Fibroblast of pulmonary artery (primary cell): ENCODE measurements at regions not wholly inside any gene's neighbourhood (a gene's known extent, or its start where the extent isn't known, plus 50 kb on each side); places are given as distances from the start of the nearest gene placed in this dataset.

ENCODE experiments used
- DNase-seq: peaks from one replicate; pipeline ENCODE4 v3.0.0-alpha.2; 2010; ENCODE audit warnings: low read depth
- H3K4me3 ChIP-seq: replicated peaks from 2 replicates; pipeline ENCODE4 v1.5.1; 2011; ENCODE audit warnings: low read depth, mild to moderate bottlenecking, control low read depth, low read length, moderate library complexity
- TF ChIP-seq, protein P1 (sequence below): IDR thresholded peaks from 2 replicates; pipeline ENCODE4 v1.5.1; 2011; ENCODE audit warnings: mild to moderate bottlenecking, control low read depth, low read length, inconsistent platforms; ENCODE audit errors: missing control alignments

DNA sequence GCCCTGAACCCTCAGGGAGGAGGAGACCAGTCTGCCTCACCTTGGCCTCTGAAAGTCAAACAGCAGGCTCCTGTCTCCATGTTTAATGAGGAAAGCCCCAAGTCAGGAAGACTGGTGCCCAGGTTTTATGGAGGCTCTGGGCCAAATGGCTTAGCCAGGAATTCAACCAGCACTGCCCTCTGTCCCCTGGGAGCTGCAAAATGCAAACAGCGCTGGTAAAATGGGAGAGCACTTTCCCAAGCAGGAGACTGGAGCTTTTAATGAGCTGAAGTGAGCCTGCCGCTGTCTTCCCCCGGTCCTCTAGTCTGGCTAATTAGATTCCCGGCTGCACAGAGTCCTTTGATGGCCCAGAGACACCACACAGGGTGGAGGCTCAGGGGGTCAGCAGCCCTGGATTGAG, 276.0 kb upstream of the TRIB2 start:
- DNase-seq: no peak
- TF ChIP-seq, protein P1, sequence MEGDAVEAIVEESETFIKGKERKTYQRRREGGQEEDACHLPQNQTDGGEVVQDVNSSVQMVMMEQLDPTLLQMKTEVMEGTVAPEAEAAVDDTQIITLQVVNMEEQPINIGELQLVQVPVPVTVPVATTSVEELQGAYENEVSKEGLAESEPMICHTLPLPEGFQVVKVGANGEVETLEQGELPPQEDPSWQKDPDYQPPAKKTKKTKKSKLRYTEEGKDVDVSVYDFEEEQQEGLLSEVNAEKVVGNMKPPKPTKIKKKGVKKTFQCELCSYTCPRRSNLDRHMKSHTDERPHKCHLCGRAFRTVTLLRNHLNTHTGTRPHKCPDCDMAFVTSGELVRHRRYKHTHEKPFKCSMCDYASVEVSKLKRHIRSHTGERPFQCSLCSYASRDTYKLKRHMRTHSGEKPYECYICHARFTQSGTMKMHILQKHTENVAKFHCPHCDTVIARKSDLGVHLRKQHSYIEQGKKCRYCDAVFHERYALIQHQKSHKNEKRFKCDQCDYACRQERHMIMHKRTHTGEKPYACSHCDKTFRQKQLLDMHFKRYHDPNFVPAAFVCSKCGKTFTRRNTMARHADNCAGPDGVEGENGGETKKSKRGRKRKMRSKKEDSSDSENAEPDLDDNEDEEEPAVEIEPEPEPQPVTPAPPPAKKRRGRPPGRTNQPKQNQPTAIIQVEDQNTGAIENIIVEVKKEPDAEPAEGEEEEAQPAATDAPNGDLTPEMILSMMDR: no peak
- no peak overlapping the region for H3K4me3 ChIP-seq

DNA sequence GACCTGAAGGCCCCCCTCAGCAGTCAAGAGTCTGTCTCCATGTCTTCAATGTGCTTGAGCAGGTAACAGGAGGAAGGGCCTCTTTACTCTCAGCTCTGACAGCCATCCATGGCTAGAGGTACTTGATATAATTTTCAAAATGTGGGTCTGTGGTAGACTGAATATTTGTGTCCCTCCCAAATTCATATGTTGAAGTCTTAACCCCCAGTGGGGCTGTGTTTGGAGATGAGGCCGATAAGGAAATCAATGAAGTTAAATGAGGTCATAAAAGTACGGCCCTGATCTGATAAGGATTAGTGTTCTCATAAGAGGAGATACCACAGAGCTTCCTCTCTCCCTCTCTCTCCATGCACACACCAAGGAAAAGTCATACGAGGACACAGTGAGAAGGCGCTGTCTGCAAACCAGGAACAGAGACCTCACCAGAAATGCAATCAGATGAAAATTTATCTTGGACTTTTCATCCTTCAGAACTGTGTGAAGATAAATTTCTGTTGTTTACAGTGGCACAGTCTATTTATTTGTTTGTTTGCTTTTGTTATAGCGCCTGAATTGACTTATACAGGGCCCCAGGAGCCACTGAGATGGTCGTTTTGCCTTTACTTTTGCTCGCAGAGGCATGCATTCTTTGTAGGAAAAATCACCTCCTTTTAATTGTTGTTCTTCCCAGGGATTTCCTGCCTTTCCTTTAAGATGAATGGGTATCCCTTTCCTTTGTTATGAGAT, 274.8 kb upstream of the TRIB2 start:
- H3K4me3 ChIP-seq: no peak overlapping the region
- DNase-seq: no peak
- TF ChIP-seq, protein P1: no peak

DNA sequence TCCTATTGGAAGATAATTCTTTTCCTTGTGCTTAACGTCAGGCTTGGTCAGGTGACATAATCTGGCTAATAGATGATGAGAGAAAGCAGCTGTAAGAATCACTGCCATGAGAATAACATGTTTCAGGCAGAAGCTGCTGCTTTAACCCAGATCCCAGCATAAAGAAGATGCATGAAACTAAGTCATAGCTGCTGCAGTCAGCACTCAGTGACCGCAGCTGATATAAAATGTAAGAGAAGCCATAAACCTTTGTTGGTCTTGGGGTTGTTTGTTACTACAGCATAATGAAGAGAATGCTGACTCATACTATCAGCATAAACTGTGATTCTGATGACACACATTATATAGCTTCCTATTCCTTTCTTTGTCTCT, 274.3 kb upstream of the TRIB2 start:
- DNase-seq: no peak
- TF ChIP-seq, protein P1: no peak
- H3K4me3 ChIP-seq: no peak overlapping the region

DNA sequence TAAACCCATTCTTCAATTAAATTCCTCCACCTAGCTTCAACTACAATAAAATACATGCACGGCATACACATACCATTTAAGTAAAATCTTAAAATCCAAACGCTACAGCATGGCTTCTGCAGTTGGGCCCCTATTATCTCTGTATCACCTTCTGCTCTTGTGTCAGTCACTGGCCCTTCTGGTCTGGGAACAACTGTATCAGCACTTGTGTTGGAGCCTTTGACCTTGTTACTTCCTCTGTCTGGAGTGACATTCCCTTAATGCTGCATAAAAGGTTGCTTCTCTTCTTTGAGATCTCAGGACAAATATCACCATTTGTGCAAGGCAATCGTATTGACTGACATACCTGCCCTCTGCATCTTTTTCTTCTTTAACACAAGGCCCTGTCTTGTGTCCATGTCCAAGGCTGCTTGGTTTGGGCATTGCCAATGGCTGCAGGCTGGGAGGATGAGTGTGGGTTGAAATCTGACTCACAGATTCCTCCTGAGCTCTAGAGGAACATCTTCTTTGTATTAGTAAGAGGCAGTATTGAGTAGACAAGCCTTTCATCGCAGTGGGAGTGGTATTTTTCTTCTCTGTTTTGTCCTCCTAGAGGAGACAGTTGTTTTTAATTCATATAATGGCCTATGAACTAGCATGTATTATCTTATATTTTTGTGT, 267.8 kb upstream of the TRIB2 start:
- H3K4me3 ChIP-seq: no peak overlapping the region
- DNase-seq: no peak
- TF ChIP-seq, protein P1: no peak

DNA sequence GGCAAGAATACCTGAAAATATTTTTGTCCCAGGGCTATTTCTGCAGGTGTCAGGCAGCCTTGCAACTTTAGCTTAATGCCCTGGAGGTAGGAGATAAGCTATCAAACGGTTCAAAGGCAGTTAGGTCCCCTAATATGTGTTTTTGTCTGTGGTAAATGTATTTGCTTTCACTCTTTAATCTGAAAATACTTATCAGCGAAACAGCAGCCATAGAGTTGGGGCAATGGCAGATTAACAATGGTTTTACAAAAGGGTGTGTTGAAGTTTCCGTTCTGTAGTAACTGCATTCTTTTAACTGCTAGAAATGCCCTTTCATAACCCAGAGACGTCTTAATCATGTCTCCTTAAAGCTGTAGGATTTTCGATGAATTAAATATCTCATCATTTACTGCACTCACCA, 265.0 kb upstream of the TRIB2 start:
- no peak overlapping the region for H3K4me3 ChIP-seq
- DNase-seq: peak; percentile 51
- TF ChIP-seq, protein P1: no peak

DNA sequence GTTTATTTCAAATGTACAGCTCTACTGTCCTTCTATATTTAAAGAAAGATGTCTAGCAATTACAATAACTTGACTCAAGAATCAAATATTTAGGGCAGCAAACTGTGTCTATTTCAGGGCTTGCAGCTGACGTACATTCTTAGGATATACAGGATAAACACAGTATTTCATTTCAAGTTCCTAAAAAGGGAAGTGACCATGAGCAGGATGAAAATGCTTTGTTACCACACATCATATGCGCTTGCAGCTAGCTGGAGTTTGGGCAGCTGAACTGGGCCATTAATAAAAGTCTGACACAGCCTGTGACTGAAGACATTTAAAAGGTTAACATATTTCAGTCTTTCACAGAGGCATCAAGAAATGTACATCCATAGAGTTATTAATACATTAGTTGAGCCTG, 264.6 kb upstream of the TRIB2 start:
- no peak overlapping the region for H3K4me3 ChIP-seq
- TF ChIP-seq, protein P1: no peak

DNA sequence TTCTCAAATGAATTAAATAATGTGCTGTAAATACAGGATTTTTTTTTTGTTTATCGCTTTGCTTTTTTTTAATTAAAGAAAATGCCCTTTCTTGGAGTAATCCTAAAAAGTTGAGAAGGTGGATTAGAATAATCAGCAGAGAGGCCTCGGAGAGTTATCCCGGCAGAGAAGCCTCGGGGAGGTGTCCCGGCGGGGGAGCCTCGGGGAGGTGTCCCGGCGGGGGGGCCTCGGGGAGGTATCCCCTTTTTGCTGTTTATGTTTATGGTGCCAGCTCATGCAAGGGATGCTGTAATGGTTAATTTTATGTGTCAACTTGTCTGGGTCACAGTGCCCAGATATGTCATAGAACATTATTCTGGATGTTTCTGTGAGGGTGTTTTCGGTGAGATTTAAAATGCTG, 263.0 kb upstream of the TRIB2 start:
- no peak for DNase-seq
- no peak overlapping the region for H3K4me3 ChIP-seq
- TF ChIP-seq, protein P1: no peak

More for the DNA sequence above, 264.6 kb upstream of the TRIB2 start:
- peak; percentile 71 for DNase-seq
